ENCODE measurements at regions not wholly inside any gene's neighbourhood (a gene's known extent, or its start where the extent isn't known, plus 50 kb on each side); places are given as distances from the start of the nearest gene placed in this dataset.

DNA sequence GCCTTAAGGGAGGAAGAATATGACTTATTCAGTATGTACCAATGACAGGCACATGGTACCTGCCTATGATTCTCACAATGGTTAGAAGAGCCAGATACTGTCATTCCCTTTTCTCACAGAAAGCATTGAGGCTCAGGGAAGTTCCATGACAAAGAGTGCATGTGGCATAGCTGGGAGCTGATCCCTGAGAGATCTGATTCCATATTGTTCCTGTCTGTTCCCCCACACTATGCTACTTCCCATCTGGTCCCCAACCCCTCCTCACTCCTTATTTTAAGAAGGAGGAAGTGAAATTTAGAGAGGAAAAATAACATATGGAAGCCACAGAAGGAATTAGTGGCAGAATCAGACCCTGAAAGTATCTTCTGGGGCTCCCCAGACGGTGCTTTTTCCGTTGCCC, 500.0 kb downstream of the PLPP3 start:
- TF ChIP-seq, protein P1, sequence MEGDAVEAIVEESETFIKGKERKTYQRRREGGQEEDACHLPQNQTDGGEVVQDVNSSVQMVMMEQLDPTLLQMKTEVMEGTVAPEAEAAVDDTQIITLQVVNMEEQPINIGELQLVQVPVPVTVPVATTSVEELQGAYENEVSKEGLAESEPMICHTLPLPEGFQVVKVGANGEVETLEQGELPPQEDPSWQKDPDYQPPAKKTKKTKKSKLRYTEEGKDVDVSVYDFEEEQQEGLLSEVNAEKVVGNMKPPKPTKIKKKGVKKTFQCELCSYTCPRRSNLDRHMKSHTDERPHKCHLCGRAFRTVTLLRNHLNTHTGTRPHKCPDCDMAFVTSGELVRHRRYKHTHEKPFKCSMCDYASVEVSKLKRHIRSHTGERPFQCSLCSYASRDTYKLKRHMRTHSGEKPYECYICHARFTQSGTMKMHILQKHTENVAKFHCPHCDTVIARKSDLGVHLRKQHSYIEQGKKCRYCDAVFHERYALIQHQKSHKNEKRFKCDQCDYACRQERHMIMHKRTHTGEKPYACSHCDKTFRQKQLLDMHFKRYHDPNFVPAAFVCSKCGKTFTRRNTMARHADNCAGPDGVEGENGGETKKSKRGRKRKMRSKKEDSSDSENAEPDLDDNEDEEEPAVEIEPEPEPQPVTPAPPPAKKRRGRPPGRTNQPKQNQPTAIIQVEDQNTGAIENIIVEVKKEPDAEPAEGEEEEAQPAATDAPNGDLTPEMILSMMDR (IDR thresholded peaks at IDR 0.05), result no peak
- TF ChIP-seq EP300 (IDR thresholded peaks at IDR 0.05) (no peak), POLR2A (IDR thresholded peaks at IDR 0.05; ENCODE audit: low read depth) (no peak)
